ENCODE measurements at regions not wholly inside any gene's neighbourhood (a gene's known extent, or its start where the extent isn't known, plus 50 kb on each side); places are given as distances from the start of the nearest gene placed in this dataset.
"Not testable (repeated sequence)": the region's sequence is repeated elsewhere in the genome, so short reads cannot be mapped to it uniquely, and the experiment has no call there.

- no peak for DNase-seq (ENCODE audit: low read depth)
These were observed 192.0 kb downstream of the HNRNPD start for GRCh38 chr4:82181789-82182188.

- DNase-seq (ENCODE audit: low read depth): no peak
These were observed 201.6 kb downstream of the HNRNPD start for GRCh38 chr4:82172186-82172585.

- no peak for DNase-seq (ENCODE audit: low read depth)
These were observed 202.1 kb downstream of the HNRNPD start for GRCh38 chr4:82171531-82172155.

GRCh38 chr4:82149750-82150149 lies 224.0 kb downstream of the HNRNPD start:
- DNase-seq (ENCODE audit: low read depth): no peak

- no peak for DNase-seq (ENCODE audit: low read depth)
These were observed 227.9 kb downstream of the HNRNPD start for GRCh38 chr4:82145850-82146249.

GRCh38 chr4:82140422-82140821 lies 233.4 kb downstream of the HNRNPD start:
- DNase-seq (ENCODE audit: low read depth): no peak

GRCh38 chr4:82139287-82139686 lies 234.5 kb downstream of the HNRNPD start:
- no peak for DNase-seq (ENCODE audit: low read depth)

GRCh38 chr4:82138374-82138773 lies 235.4 kb downstream of the HNRNPD start:
- DNase-seq (ENCODE audit: low read depth): no peak

GRCh38 chr4:82136161-82136801 lies 237.5 kb downstream of the HNRNPD start:
- no peak for DNase-seq (ENCODE audit: low read depth)

GRCh38 chr4:82128355-82128754 lies 245.4 kb downstream of the HNRNPD start:
- DNase-seq (ENCODE audit: low read depth): no peak

GRCh38 chr4:82126512-82127040 lies 247.2 kb downstream of the HNRNPD start:
- DNase-seq (ENCODE audit: low read depth): no peak

GRCh38 chr4:82125787-82126297 lies 247.9 kb downstream of the HNRNPD start:
- DNase-seq (ENCODE audit: low read depth): no peak

GRCh38 chr4:82124932-82125786 lies 248.6 kb downstream of the HNRNPD start:
- no peak for DNase-seq (ENCODE audit: low read depth)

GRCh38 chr4:82124365-82124764 lies 249.4 kb downstream of the HNRNPD start:
- no peak for DNase-seq (ENCODE audit: low read depth)

- DNase-seq (ENCODE audit: low read depth): no peak
These were observed 249.9 kb downstream of the HNRNPD start for GRCh38 chr4:82123934-82124333.

- not testable (repeated sequence) for DNase-seq (ENCODE audit: low read depth)
These were observed 258.6 kb downstream of the HNRNPD start for GRCh38 chr4:82115183-82115582.

- no peak for DNase-seq (ENCODE audit: low read depth)
These were observed 265.3 kb downstream of the HNRNPD start for GRCh38 chr4:82108506-82108905.

GRCh38 chr4:82104578-82104977 lies 269.2 kb downstream of the HNRNPD start:
- DNase-seq (ENCODE audit: low read depth): no peak

- DNase-seq (ENCODE audit: low read depth): no peak
These were observed 273.7 kb downstream of the HNRNPD start for GRCh38 chr4:82099928-82100579.

GRCh38 chr4:82097504-82097903 lies 276.3 kb downstream of the HNRNPD start:
- DNase-seq (ENCODE audit: low read depth): no peak

- DNase-seq (ENCODE audit: low read depth): no peak
These were observed 283.1 kb downstream of the HNRNPD start for GRCh38 chr4:82090717-82091116.

- no peak for DNase-seq (ENCODE audit: low read depth)
These were observed 289.0 kb downstream of the HNRNPD start for GRCh38 chr4:82084747-82085146.
